Karpas-422 (cell line): ENCODE measurements at regions not wholly inside any gene's neighbourhood (a gene's known extent, or its start where the extent isn't known, plus 50 kb on each side); places are given as distances from the start of the nearest gene placed in this dataset.
"Not testable (repeated sequence)": the region's sequence is repeated elsewhere in the genome, so short reads cannot be mapped to it uniquely, and the experiment has no call there.

Experiments used
- DNase-seq: peaks from one replicate; pipeline ENCODE4 v3.0.0-alpha.2; 2015
- H2AFZ ChIP-seq: fragments of 200-600 bp; sonication (generic); 2 replicates; pipeline ENCODE4 v1.6.1; 2014; ENCODE audit warnings: antibody characterized with exemption, low read length, mixed read lengths
- H3K27ac ChIP-seq: fragments of 200-600 bp; sonication (generic); 2 replicates; pipeline ENCODE4 v1.5.1; 2014; ENCODE audit warnings: mild to moderate bottlenecking, low read length, moderate library complexity
- H3K27me3 ChIP-seq: fragments of 200-600 bp; sonication (generic); 2 replicates; pipeline ENCODE4 v1.6.1; 2014; ENCODE audit warnings: low read length, mixed read lengths
- H3K36me3 ChIP-seq: fragments of 200-600 bp; sonication (generic); 2 replicates; pipeline ENCODE4 v1.6.1; 2014; ENCODE audit warnings: low read length, mixed read lengths; ENCODE audit not compliant: insufficient read depth
- H3K4me1 ChIP-seq: fragments of 200-600 bp; sonication (generic); 2 replicates; pipeline ENCODE4 v1.6.1; 2014; ENCODE audit warnings: mild to moderate bottlenecking, low read length, mixed read lengths
- H3K4me2 ChIP-seq: fragments of 200-600 bp; sonication (generic); 2 replicates; pipeline ENCODE4 v1.6.1; 2014; ENCODE audit warnings: low read length, low read depth, mild to moderate bottlenecking; ENCODE audit not compliant: poor library complexity, severe bottlenecking
- H3K4me3 ChIP-seq: fragments of 200-600 bp; sonication (generic); 2 replicates; pipeline ENCODE4 v1.5.1; 2014; ENCODE audit warnings: mild to moderate bottlenecking, antibody characterized with exemption, low read length, mixed read lengths
- H3K79me2 ChIP-seq: fragments of 200-600 bp; sonication (generic); 2 replicates; pipeline ENCODE4 v1.6.1; 2014; ENCODE audit warnings: mild to moderate bottlenecking, low read length, mixed read lengths
- H3K9ac ChIP-seq: fragments of 200-600 bp; sonication (generic); 2 replicates; pipeline ENCODE4 v1.6.0; 2014; ENCODE audit warnings: low read length
- H3K9me2 ChIP-seq: fragments of 200-600 bp; sonication (generic), shearing (Covaris generic); replicated peaks from 2 replicates; pipeline ENCODE4 v1.6.0; 2014; ENCODE audit warnings: mild to moderate bottlenecking, low read length, moderate library complexity; ENCODE audit not compliant: insufficient read depth
- H3K9me3 ChIP-seq: fragments of 300-700, 200-600 bp; sonication (generic); 2 replicates; pipeline ENCODE4 v1.6.1; 2014; ENCODE audit warnings: low read length, mixed read lengths
- H4K20me1 ChIP-seq: fragments of 200-600 bp; sonication (generic); 2 replicates; pipeline ENCODE4 v1.6.1; 2014; ENCODE audit warnings: mild to moderate bottlenecking, antibody characterized with exemption, low read length, low read depth; ENCODE audit not compliant: insufficient read depth

DNA sequence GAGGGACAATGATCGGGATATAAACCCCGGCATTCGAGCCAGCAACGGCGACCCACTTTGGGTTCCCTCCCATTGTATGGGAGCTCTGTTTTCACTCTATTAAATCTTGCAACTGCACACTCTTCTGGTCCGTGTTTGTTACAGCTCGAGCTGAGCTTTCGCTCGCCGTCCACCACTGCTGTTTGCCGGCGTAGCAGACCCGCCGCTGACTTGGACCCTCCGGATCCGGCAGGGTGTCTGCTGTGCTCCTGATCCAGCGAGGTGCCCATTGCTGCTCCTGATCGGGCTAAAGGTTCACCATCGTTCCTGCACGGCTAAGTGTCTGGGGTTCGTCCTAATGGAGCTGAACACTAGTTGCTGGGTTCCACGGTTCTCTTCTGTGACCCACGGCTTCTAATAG, 220.2 kb downstream of the GLRX3 start:
- H3K4me3 ChIP-seq, H3K4me2 ChIP-seq, H4K20me1 ChIP-seq, DNase-seq, H3K27me3 ChIP-seq, H3K79me2 ChIP-seq, H3K9ac ChIP-seq, H3K27ac ChIP-seq, H2AFZ ChIP-seq, H3K9me2 ChIP-seq, H3K36me3 ChIP-seq, H3K4me1 ChIP-seq, H3K9me3 ChIP-seq: not testable (repeated sequence)

DNA sequence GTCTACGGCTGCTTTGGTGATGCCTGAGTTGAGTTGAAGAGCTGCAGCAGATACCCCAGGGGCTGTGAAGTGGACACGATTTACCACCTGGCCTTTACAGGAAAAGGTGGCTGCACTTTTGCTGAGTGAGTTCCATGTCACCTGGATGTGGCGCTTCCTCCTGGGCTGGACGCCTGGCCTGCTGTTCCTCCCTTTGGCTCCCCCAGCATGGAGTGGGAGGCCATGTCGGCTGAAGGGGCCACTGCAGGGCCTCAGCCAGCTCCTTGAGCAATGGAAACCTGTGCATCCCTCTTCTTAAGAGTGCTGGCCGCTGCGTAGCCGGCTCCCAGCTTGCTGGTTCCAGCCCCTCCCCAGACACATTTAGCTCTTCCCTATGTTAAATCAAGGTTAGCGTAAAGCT, 221.0 kb downstream of the GLRX3 start:
- no peaks in the 10 kb centered on the region for H3K79me2 ChIP-seq
- H3K4me2 ChIP-seq = no peak overlapping the region
- no peak overlapping the region for H2AFZ ChIP-seq
- no peak overlapping the region for H3K27ac ChIP-seq
- no peak for DNase-seq
- no peak overlapping the region for H3K4me3 ChIP-seq
- no peaks in the 10 kb centered on the region for H4K20me1 ChIP-seq
- H3K9ac ChIP-seq = no peak overlapping the region
- no peaks in the 10 kb centered on the region for H3K4me1 ChIP-seq
- no peaks in the 10 kb centered on the region for H3K9me3 ChIP-seq
- H3K9me2 ChIP-seq = no peaks in the 10 kb centered on the region
- H3K27me3 ChIP-seq = no peaks in the 10 kb centered on the region
- H3K36me3 ChIP-seq = no peaks in the 10 kb centered on the region

DNA sequence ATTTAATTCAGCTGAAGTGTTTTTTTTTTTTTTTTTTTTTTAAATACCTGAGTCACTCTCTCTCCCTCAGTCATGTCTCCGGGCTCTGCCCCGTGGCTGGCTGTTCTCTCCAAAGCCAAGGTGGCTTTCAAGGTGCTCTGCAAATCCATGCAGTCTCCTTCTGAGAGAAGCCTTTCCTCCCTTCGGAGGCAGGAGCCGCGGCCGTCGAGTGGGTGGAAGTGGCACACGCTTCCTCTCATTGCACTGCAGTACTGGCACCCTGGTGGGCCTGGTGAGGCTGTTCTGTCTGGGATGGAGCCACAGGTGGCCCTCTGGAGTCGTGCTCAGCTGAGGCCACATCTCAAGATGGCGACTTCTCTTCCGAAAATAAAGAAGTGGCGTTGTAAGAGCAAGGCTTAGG, 221.8 kb downstream of the GLRX3 start:
- Histone ChIP-seq H3K27me3 (no peaks in the 10 kb centered on the region), H3K9ac (no peak overlapping the region), H2AFZ (no peak overlapping the region), H3K9me3 (no peaks in the 10 kb centered on the region), H3K79me2 (no peaks in the 10 kb centered on the region), H3K4me3 (no peak overlapping the region), H3K27ac (no peak overlapping the region), H3K9me2 (no peaks in the 10 kb centered on the region), H4K20me1 (no peaks in the 10 kb centered on the region), H3K4me1 (no peaks in the 10 kb centered on the region), H3K4me2 (no peak overlapping the region), H3K36me3 (no peaks in the 10 kb centered on the region)
- no peak for DNase-seq

DNA sequence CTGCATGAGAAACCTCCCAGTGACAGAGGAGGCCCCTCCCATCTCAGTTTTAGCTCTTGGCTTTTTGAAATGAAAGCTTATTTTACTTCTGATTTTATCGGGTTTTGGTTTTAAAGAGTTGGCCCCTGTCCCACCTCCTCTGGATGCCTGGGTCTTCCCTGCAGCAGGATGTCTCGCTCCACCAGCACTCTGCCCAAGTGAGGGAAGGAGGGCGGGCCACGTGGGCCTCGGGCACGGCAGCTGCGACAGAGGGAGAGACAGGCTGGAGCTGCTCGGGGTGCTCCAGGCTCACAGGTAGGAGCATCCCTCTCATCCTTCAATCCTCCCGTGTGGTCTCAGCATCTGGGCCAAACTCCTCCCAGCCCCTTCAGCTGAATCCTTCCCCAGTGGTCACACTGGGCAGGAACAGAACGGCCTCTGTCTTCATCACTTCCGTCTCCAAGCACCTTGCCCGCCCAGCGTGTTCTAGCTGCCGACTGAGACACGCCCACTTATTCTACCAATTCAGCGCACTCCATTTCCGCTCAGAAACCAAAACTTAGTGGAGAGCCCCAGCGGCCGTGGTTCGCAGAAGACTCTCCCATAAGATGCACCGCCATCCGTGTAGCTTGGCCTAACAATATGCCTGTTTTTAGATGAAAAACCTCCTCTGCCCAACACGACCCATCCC, 222.9 kb downstream of the GLRX3 start:
- H3K27ac ChIP-seq = no peak overlapping the region
- H3K27me3 ChIP-seq = no peaks in the 10 kb centered on the region
- no peaks in the 10 kb centered on the region for H3K4me1 ChIP-seq
- DNase-seq = no peak
- H3K4me3 ChIP-seq = no peak overlapping the region
- no peaks in the 10 kb centered on the region for H4K20me1 ChIP-seq
- H3K79me2 ChIP-seq = no peaks in the 10 kb centered on the region
- H2AFZ ChIP-seq = no peak overlapping the region
- no peaks in the 10 kb centered on the region for H3K36me3 ChIP-seq
- no peak overlapping the region for H3K4me2 ChIP-seq
- H3K9ac ChIP-seq = no peak overlapping the region
- H3K9me2 ChIP-seq = no peaks in the 10 kb centered on the region
- no peaks in the 10 kb centered on the region for H3K9me3 ChIP-seq

DNA sequence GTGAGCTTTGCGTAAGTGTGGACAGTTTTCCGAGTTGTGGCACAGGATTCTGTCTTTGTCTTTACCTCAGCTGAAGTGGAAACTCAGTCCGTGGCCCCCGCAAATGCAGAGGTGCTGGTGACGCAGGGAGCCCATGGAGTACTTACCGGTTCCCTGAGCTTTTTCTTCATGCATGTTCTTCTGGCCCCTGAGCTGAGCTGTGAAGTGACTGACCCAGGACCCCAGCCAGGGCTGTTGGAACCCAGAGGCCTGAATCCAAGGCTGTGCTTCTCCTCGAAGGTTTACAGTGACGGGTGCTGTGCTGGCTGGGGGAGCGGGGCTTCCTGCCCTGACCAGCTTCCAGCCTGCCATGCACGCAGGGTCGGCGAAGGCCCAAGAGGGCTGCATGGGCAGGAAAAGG, 223.5 kb downstream of the GLRX3 start:
- no peaks in the 10 kb centered on the region for H3K9me3 ChIP-seq
- no peaks in the 10 kb centered on the region for H3K36me3 ChIP-seq
- no peak for DNase-seq
- no peaks in the 10 kb centered on the region for H3K9me2 ChIP-seq
- H2AFZ ChIP-seq = no peak overlapping the region
- no peak overlapping the region for H3K9ac ChIP-seq
- no peaks in the 10 kb centered on the region for H3K79me2 ChIP-seq
- no peaks in the 10 kb centered on the region for H3K27me3 ChIP-seq
- no peaks in the 10 kb centered on the region for H3K4me1 ChIP-seq
- no peak overlapping the region for H3K4me3 ChIP-seq
- H3K4me2 ChIP-seq = no peak overlapping the region
- H3K27ac ChIP-seq = no peak overlapping the region
- H4K20me1 ChIP-seq = no peaks in the 10 kb centered on the region

DNA sequence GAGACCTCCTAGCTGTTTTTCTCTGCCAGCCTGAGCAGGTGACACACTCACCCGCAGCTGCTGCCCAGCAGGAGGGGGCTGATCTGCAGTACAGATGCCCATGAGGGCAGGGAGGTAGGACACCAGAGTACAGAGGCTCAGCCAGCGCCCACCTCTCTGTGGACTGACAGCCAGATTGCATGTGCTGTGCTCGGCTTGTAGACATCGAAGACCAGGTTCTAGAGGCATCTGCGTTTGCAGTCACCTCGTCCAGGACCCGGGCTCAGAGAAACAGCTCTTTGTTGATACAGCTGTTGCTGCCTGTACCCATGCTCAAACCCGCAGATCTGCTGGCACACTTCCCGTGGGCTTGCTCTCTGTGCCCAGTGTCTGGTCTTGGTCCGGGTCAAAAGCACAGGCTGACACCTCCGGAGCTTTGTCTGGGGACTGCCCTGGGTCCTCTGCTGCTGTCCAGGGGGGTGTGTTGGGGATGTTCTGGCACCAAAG, 224.7 kb downstream of the GLRX3 start:
- Histone ChIP-seq H3K27ac (no peak overlapping the region), H3K79me2 (no peaks in the 10 kb centered on the region), H3K36me3 (no peaks in the 10 kb centered on the region), H3K9ac (no peak overlapping the region), H3K9me3 (no peaks in the 10 kb centered on the region), H2AFZ (no peak overlapping the region), H4K20me1 (no peaks in the 10 kb centered on the region), H3K4me1 (no peaks in the 10 kb centered on the region), H3K4me3 (no peak overlapping the region), H3K27me3 (no peaks in the 10 kb centered on the region), H3K4me2 (no peak overlapping the region), H3K9me2 (no peaks in the 10 kb centered on the region)
- no peak for DNase-seq

DNA sequence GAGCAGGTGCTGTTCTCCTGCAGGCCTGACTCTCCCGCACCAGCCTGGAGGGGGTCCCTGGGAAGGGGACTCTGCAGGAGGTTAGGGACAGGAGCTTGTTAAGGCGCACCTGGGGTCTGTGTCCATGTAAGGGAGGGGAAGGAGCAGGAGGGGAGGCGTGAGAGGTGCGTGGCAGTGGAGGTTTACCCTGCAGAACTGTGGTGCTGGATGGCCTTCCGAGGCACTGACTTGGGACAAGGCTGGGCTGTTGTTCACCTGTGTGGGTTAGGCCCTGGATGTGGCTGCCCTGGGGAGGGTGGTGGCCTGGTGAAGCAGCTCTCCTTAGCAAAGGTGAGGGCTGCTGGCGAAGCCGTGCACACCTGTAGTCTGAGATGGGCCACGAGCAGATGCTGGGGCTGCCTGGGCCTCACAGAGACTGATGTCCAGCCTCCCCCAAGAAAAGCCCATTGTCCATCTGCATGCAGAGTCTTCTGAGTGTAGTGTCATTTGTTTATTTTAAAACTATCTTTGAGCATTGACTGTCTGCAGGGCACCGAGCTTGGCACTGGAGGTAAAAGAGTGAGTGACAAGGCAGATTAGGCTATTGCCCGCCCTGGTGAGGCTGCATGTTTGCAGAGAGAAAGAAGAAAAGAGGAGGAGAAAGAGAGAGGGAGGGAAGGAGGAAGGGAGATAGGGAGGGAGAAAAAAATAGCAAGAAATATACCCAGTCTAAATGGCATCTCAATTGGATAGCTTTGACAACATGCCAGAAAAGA, 225.3 kb downstream of the GLRX3 start:
- Histone ChIP-seq H3K27me3 (no peaks in the 10 kb centered on the region), H3K79me2 (no peaks in the 10 kb centered on the region), H3K9ac (no peak overlapping the region), H3K9me2 (no peaks in the 10 kb centered on the region), H3K4me2 (no peak overlapping the region), H3K36me3 (no peaks in the 10 kb centered on the region), H4K20me1 (no peaks in the 10 kb centered on the region), H2AFZ (no peak overlapping the region), H3K9me3 (no peaks in the 10 kb centered on the region), H3K4me3 (no peak overlapping the region), H3K4me1 (no peaks in the 10 kb centered on the region), H3K27ac (no peak overlapping the region)
- no peak for DNase-seq

DNA sequence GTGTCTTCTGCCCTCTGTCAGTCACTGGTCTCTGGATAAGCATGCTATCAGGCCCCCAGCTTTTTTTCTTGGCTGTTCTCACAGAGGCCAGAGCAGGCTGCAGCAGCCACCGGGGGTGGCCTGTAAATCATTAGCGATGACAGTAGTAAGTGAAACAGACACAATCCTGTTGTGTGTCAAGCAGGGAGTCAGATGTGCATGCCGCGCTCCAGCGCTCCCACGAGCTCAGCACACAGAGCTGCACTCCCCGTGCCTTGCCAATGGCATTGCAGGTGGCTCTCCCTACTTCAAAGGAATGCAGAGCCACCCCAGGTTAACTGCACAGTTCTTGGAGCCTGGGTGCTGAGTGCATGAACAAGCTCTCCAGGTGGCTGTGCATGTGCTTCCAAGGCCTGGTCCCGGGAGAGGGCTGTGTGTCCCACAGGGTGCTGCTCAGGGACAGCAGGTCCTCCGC, 226.1 kb downstream of the GLRX3 start:
- Histone ChIP-seq H3K4me3 (no peak overlapping the region), H3K9me3 (no peaks in the 10 kb centered on the region), H3K36me3 (no peaks in the 10 kb centered on the region), H3K27me3 (no peaks in the 10 kb centered on the region), H3K4me1 (no peaks in the 10 kb centered on the region), H2AFZ (no peak overlapping the region), H3K79me2 (no peaks in the 10 kb centered on the region), H3K9me2 (no peaks in the 10 kb centered on the region), H3K4me2 (no peak overlapping the region), H3K27ac (no peak overlapping the region), H4K20me1 (no peaks in the 10 kb centered on the region), H3K9ac (no peak overlapping the region)
- no peak for DNase-seq
